Adrenal gland (tissue), 9 donors: ENCODE measurements at regions not wholly inside any gene's neighbourhood (a gene's known extent, or its start where the extent isn't known, plus 50 kb on each side); places are given as distances from the start of the nearest gene placed in this dataset.

ENCODE experiments used
- DNase-seq, 7 donors: peaks; one replicate each; pipeline ENCODE4 v3.0.0-alpha.2; 2019 to 2020
- H3K27ac ChIP-seq, 5 donors: fragments of 200-600 bp; sonication (generic) in 4 of 5; 1 replicate in 3 of 5; 2 replicates in 2 of 5; pipeline versions ENCODE4 v1.5.1 to v1.8.0; 2016 to 2020; ENCODE audit warnings: mild to moderate bottlenecking in 1 of 5
- H3K27me3 ChIP-seq: fragments of 200-600 bp; 2 replicates; pipeline ENCODE4 v1.8.0; 2021
- H3K36me3 ChIP-seq, 2 donors: fragments of 200-600 bp; replicated peaks in 1 of 2; 1 replicate in 1 of 2; 2 replicates in 1 of 2; pipeline versions ENCODE4 v1.5.1 to v1.8.0; 2018 to 2022
- H3K4me1 ChIP-seq, 2 donors: fragments of 200-600 bp; replicated peaks in 1 of 2; 1 replicate in 1 of 2; 2 replicates in 1 of 2; pipeline versions ENCODE4 v1.5.1 to v1.8.0; 2018 to 2021
- H3K4me3 ChIP-seq, 4 donors: fragments of 200-600 bp; sonication (generic) in 3 of 4; one replicate each; pipeline ENCODE4 v1.5.1; 2016 to 2018
- H3K9me3 ChIP-seq, 3 donors: fragments of 200-600 bp; sonication (generic) in 1 of 3; replicated peaks in 1 of 3; 1 replicate in 2 of 3; 2 replicates in 1 of 3; pipeline versions ENCODE4 v1.5.1 to v1.8.0; 2016 to 2021
- CTCF ChIP-seq, 6 experiments: fragments of 450-650 bp in 4 of 6; fragments of 200-600 bp in 2 of 6; sonication (generic) in 1 of 6; IDR thresholded peaks; 1 replicate in 5 of 6; 2 replicates in 1 of 6; pipeline versions ENCODE4 v1.5.1 to v1.8.0; 2016 to 2021; ENCODE audit warnings: antibody characterized with exemption in 6 of 6, mild to moderate bottlenecking in 2 of 6, moderate library complexity in 1 of 6
- POLR2A ChIP-seq, 2 donors: fragments of 450-650 bp; IDR thresholded peaks; one replicate each; pipeline ENCODE4 v1.6.1; 2017; ENCODE audit warnings: antibody characterized with exemption in 2 of 2, mild to moderate bottlenecking in 2 of 2, moderate library complexity in 1 of 2
- WGBS, 4 donors: extraction: QIAGEN DNeasy Blood & Tissue Kit in 2 of 4; methylation state at CpG; one replicate each; pipeline versions ENCODE4 v1.1.5 to v1.1.7; 2013 to 2017; 5-methylcytosine and 5-hydroxymethylcytosine counted together
- intact Hi-C, 2 donors: fragments of 100-400 bp; cut with DNase I; formaldehyde crosslinking; loops; one replicate each; pipeline versions ENCODE4 v1.14.1 to v1.15.0; 2022 to 2023
- donor health status: healthy with polysubstance abuse.
- donor health status: Bipolar disorder and iron deficiency.
- donor health status: DM: yes; HTN: yes; CAD: no.
- donor health status: DM: no; HTN: no; CAD: no.
- donor health status: DM: no; HTN: no; CAD: no.

GRCh38 chr10:107477266-107477665 is 312.8 kb upstream of the SORCS1 start:
- H3K27me3 ChIP-seq: no peaks in the 10 kb centered on the region
- no peak overlapping the region for H3K4me3 ChIP-seq
- H3K27ac ChIP-seq: no peak overlapping the region
- no peaks in the 10 kb centered on the region for H3K36me3 ChIP-seq
- intact Hi-C loops: no loop called here
- no peak for DNase-seq
- H3K9me3 ChIP-seq: no peaks in the 10 kb centered on the region
- no peaks in the 10 kb centered on the region for H3K4me1 ChIP-seq
- TF ChIP-seq POLR2A (IDR thresholded peaks at IDR 0.05) (no peak), CTCF (IDR thresholded peaks at IDR 0.05) (no peak)

- TF ChIP-seq POLR2A (IDR thresholded peaks at IDR 0.05): no peak
- no peak for TF ChIP-seq CTCF (IDR thresholded peaks at IDR 0.05)
- no peak overlapping the region for H3K27ac ChIP-seq
- DNase-seq: no peak
- intact Hi-C loops: no loop called here
- H3K27me3 ChIP-seq: no peaks in the 10 kb centered on the region
- H3K36me3 ChIP-seq: no peaks in the 10 kb centered on the region
- 84 to 94% (median 91%) methylated on average over 2 of the region's 2 CpGs for WGBS, 4 donors
- no peak overlapping the region for H3K4me3 ChIP-seq
- no peaks in the 10 kb centered on the region for H3K4me1 ChIP-seq
- no peaks in the 10 kb centered on the region for H3K9me3 ChIP-seq
These were observed 311.9 kb upstream of the SORCS1 start for GRCh38 chr10:107476408-107476807.

- H3K4me3 ChIP-seq: no peak overlapping the region
- DNase-seq: no peak
- no peaks in the 10 kb centered on the region for H3K4me1 ChIP-seq
- no peak overlapping the region for H3K27ac ChIP-seq
- intact Hi-C loops: no loop called here
- H3K9me3 ChIP-seq: no peaks in the 10 kb centered on the region
- TF ChIP-seq POLR2A (IDR thresholded peaks at IDR 0.05) (no peak), CTCF (IDR thresholded peaks at IDR 0.05) (no peak)
- 48 to 81% (median 75%) methylated on average over 1 of the region's 1 CpG for WGBS, 4 donors
- H3K27me3 ChIP-seq: no peaks in the 10 kb centered on the region
- H3K36me3 ChIP-seq: no peaks in the 10 kb centered on the region
These were observed 310.1 kb upstream of the SORCS1 start for GRCh38 chr10:107474650-107475049.

GRCh38 chr10:107473225-107473624 is 308.7 kb upstream of the SORCS1 start:
- intact Hi-C loops: no loop called here
- no peaks in the 10 kb centered on the region for H3K4me1 ChIP-seq
- H3K9me3 ChIP-seq: no peaks in the 10 kb centered on the region
- TF ChIP-seq CTCF (IDR thresholded peaks at IDR 0.05): no peak
- no peak for TF ChIP-seq POLR2A (IDR thresholded peaks at IDR 0.05)
- no peak for DNase-seq
- 52 to 64% (median 55%) methylated on average over 2 of the region's 2 CpGs for WGBS, 4 donors
- H3K27me3 ChIP-seq: no peaks in the 10 kb centered on the region
- H3K27ac ChIP-seq: no peak overlapping the region
- H3K36me3 ChIP-seq: no peaks in the 10 kb centered on the region
- no peak overlapping the region for H3K4me3 ChIP-seq
